Ovary (tissue), 3 donors: ENCODE measurements at regions not wholly inside any gene's neighbourhood (a gene's known extent, or its start where the extent isn't known, plus 50 kb on each side); places are given as distances from the start of the nearest gene placed in this dataset.

Source experiments
- POLR2A ChIP-seq: fragments of 450-650 bp; IDR thresholded peaks from one replicate; pipeline ENCODE4 v1.6.1; 2017; ENCODE audit warnings: antibody characterized with exemption, mild to moderate bottlenecking, moderate library complexity
- TF ChIP-seq, protein P1 (sequence below), 3 donors: fragments of 450-650 bp in 2 of 3; fragments of 200-600 bp in 1 of 3; IDR thresholded peaks; one replicate each; pipeline versions ENCODE4 v1.5.1 to v1.8.0; 2016 to 2022; ENCODE audit warnings: antibody characterized with exemption in 3 of 3, mild to moderate bottlenecking in 1 of 3
- donor health status: DM: no; HTN: no; CAD: no.

GRCh38 chr21:19266636-19267035 lies 863.1 kb upstream of the TMPRSS15 start:
- TF ChIP-seq, protein P1, sequence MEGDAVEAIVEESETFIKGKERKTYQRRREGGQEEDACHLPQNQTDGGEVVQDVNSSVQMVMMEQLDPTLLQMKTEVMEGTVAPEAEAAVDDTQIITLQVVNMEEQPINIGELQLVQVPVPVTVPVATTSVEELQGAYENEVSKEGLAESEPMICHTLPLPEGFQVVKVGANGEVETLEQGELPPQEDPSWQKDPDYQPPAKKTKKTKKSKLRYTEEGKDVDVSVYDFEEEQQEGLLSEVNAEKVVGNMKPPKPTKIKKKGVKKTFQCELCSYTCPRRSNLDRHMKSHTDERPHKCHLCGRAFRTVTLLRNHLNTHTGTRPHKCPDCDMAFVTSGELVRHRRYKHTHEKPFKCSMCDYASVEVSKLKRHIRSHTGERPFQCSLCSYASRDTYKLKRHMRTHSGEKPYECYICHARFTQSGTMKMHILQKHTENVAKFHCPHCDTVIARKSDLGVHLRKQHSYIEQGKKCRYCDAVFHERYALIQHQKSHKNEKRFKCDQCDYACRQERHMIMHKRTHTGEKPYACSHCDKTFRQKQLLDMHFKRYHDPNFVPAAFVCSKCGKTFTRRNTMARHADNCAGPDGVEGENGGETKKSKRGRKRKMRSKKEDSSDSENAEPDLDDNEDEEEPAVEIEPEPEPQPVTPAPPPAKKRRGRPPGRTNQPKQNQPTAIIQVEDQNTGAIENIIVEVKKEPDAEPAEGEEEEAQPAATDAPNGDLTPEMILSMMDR (IDR thresholded peaks at IDR 0.05), result no peak
- no peak for TF ChIP-seq POLR2A
